ENCODE measurements at regions not wholly inside any gene's neighbourhood (a gene's known extent, or its start where the extent isn't known, plus 50 kb on each side); places are given as distances from the start of the nearest gene placed in this dataset.
"Not testable (repeated sequence)": the region's sequence is repeated elsewhere in the genome, so short reads cannot be mapped to it uniquely, and the experiment has no call there.

DNA sequence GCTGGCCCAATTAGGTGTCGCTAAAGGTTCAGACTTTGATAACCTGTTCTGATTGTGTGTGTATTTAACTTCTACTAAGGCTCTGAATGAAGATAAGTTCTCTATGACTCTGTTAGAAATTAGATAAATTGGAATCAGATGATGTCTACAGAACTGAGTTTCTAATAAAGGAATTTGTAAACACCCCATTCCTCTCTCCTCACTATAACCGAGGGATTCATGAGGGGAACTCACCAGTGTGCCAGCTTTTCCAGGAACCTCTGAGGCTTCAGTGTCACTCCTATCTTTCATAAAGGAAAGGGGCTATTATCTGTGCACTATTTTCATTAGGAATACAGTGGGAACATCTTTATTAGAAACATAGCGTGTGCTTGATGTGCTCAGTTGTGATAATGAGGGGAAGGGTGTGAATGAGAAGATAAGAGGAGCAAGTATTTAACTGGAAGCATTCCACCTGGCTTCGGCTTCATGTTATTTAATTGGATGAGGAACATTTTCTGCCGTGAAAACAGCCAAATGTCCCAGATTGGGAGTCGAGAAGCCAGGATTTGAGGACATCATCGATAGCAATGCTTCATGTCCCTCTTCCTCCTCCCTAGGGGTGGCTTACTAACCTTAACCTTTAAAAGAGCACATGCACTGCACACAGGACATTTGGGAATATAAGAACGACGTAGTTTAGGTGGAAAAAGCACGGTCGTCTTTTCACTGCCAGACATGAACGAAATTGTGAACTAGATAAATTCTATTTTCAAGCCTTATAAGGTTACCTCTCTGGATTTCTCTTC lies 84.8 kb upstream of the TCF4 start:
- CTCF ChIA-PET, result no interaction called here
- Histone ChIP-seq H3K9me3 (no peaks in the 10 kb centered on the region), H3K4me1 (no peaks in the 10 kb centered on the region), H3K36me3 (ENCODE audit: control insufficient read depth, insufficient read depth, low read length) (no peaks in the 10 kb centered on the region), H3K4me3 (ENCODE audit: low read depth, low read length) (no peak overlapping the region), H3K27me3 (replicated peaks; ENCODE audit: control insufficient read depth, insufficient read depth, low read length) (no peaks in the 10 kb centered on the region)
- H3K4me1 Mint-ChIP-seq (ENCODE audit: low read depth, unreplicated experiment), result no peaks in the 10 kb centered on the region
- POLR2A ChIA-PET, result no interaction called here
- no peak overlapping the region for H3K27ac Mint-ChIP-seq (ENCODE audit: unreplicated experiment)
- H3K36me3 Mint-ChIP-seq (ENCODE audit: insufficient read depth, unreplicated experiment), result no peaks in the 10 kb centered on the region
- no peak for DNase-seq
- intact Hi-C loops (cut with micrococcal nuclease; ENCODE audit: unreplicated experiment), result no loop called here
- no peak overlapping the region for H3K4me3 Mint-ChIP-seq (ENCODE audit: unreplicated experiment)
- TF ChIP-seq CTCF (IDR thresholded peaks at IDR 0.05; ENCODE audit: insufficient read depth in 1 of 2, low read depth in 1 of 2, low read length in 1 of 2, severe bottlenecking in 1 of 2, unreplicated experiment in 1 of 2), result no peak
- no TSS peak for BruUV-seq (replicated peaks)
- no peaks in the 10 kb centered on the region for H3K9me3 Mint-ChIP-seq (ENCODE audit: unreplicated experiment)
- no peaks in the 10 kb centered on the region for H3K27me3 Mint-ChIP-seq (ENCODE audit: insufficient read depth, unreplicated experiment)

DNA sequence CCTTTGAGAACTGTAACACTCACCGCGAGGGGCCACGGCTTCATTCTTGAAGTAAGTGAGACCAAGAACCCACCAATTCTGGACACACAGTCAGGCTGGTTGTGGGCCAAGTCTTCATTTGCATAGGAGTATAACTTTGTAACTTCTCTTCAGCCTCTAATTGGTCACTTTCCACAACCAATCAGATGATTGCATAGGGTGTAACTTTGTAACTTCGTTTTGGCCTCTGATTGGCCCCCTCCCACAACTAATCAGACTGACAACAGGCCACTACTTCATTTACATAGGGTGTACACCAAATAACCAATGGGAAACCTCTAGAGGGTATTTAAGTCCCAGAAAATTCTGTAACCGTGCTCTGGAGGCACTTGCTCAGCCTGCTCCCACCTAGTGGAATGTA lies 77.5 kb upstream of the TCF4 start:
- H3K4me1 ChIP-seq, result peaks cover 18% of the 10 kb centered on the region
- no peaks in the 10 kb centered on the region for H3K9me3 Mint-ChIP-seq (ENCODE audit: unreplicated experiment)
- intact Hi-C loops (cut with micrococcal nuclease; ENCODE audit: unreplicated experiment), result loop anchor here (10.0 kb wide), 1 partner anchor 99 kb away; no protein-coding TSS in a partner anchor
- no peaks in the 10 kb centered on the region for H3K27me3 ChIP-seq (replicated peaks; ENCODE audit: control insufficient read depth, insufficient read depth, low read length)
- POLR2A ChIA-PET, result no interaction called here
- H3K4me3 ChIP-seq (ENCODE audit: low read depth, low read length), result no peak overlapping the region
- DNase-seq, result no peak
- no peaks in the 10 kb centered on the region for H3K9me3 ChIP-seq
- H3K27me3 Mint-ChIP-seq (ENCODE audit: insufficient read depth, unreplicated experiment), result no peaks in the 10 kb centered on the region
- H3K4me3 Mint-ChIP-seq (ENCODE audit: unreplicated experiment), result no peak overlapping the region
- no peaks in the 10 kb centered on the region for H3K36me3 Mint-ChIP-seq (ENCODE audit: insufficient read depth, unreplicated experiment)
- peaks cover 9% of the 10 kb centered on the region for H3K4me1 Mint-ChIP-seq (ENCODE audit: low read depth, unreplicated experiment)
- no peak for TF ChIP-seq CTCF (IDR thresholded peaks at IDR 0.05; ENCODE audit: insufficient read depth in 1 of 2, low read depth in 1 of 2, low read length in 1 of 2, severe bottlenecking in 1 of 2, unreplicated experiment in 1 of 2)
- peak overlapping the region; percentile 45 for H3K27ac Mint-ChIP-seq (ENCODE audit: unreplicated experiment)
- CTCF ChIA-PET, result no interaction called here
- no peaks in the 10 kb centered on the region for H3K36me3 ChIP-seq (ENCODE audit: control insufficient read depth, insufficient read depth, low read length)
- BruUV-seq (replicated peaks), result no TSS peak

DNA sequence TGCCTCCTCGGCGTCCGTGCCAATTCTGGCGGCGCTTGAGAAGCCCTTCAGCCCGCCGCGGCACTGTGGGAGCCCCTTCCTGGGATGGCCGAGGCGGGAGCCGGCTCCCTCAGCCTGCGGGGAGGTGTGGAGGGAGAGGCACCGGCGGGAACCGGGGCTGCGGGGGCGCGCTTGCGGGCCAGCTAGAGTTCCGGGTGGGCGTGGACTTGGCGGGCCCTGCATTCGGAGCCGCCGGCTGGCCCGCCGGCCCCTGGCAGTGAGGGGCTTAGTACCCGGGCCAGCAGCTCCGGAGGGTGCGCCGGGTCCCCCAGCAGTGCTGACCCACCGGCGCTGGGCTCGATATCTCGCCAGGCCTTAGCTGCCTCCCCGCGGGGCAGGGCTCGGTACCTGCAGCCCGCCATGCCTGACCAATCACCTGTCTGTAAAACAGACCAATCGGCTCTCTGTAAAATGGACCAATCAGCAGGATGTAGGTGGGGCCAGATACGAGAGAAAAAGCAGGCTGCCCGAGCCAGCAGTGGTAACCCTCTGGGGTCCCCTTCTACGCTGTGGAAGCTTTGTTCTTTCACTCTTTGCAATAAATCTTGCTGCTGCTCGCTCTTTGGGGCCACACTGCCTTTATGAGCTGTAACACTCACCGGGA lies 76.9 kb upstream of the TCF4 start:
- DNase-seq; POLR2A ChIA-PET; H3K36me3 Mint-ChIP-seq (ENCODE audit: insufficient read depth, unreplicated experiment); H3K4me3 ChIP-seq (ENCODE audit: low read depth, low read length); H3K27me3 Mint-ChIP-seq (ENCODE audit: insufficient read depth, unreplicated experiment); BruUV-seq (replicated peaks); H3K27me3 ChIP-seq (replicated peaks; ENCODE audit: control insufficient read depth, insufficient read depth, low read length); H3K9me3 Mint-ChIP-seq (ENCODE audit: unreplicated experiment); CTCF ChIA-PET; H3K9me3 ChIP-seq; H3K4me3 Mint-ChIP-seq (ENCODE audit: unreplicated experiment); H3K36me3 ChIP-seq (ENCODE audit: control insufficient read depth, insufficient read depth, low read length): not testable (repeated sequence)
- Mint-ChIP-seq H3K4me1 (ENCODE audit: low read depth, unreplicated experiment) (peaks cover 12% of the 10 kb centered on the region), H3K27ac (ENCODE audit: unreplicated experiment) (peak overlapping the region; percentile 45)
- intact Hi-C loops (cut with micrococcal nuclease; ENCODE audit: unreplicated experiment), result loop anchor here (10.0 kb wide), 1 partner anchor 100 kb away; no protein-coding TSS in a partner anchor
- peaks cover 18% of the 10 kb centered on the region for H3K4me1 ChIP-seq

All from Caco-2 (cell line).